GM21786 (cell line): ENCODE measurements at regions not wholly inside any gene's neighbourhood (a gene's known extent, or its start where the extent isn't known, plus 50 kb on each side); places are given as distances from the start of the nearest gene placed in this dataset.

Experiments
- ATAC-seq: cut with Tn5 transposase; IDR thresholded peaks from one replicate; pipeline ENCODE4 v1.9.1; 2021; ENCODE audit not compliant: unreplicated experiment

- no peak for ATAC-seq
Observed at GRCh38 chr14:105840266-105841021, 314.1 kb downstream of the TMEM121 start.

- ATAC-seq, result no peak
Observed at GRCh38 chr14:105841022-105842009, 314.9 kb downstream of the TMEM121 start.

- no peak for ATAC-seq
Observed at GRCh38 chr14:105842105-105842504, 315.7 kb downstream of the TMEM121 start.

- no peak for ATAC-seq
Observed at GRCh38 chr14:105843444-105844046, 317.2 kb downstream of the TMEM121 start.

- no peak for ATAC-seq
Observed at GRCh38 chr14:105844047-105844630, 317.8 kb downstream of the TMEM121 start.

- no peak for ATAC-seq
Observed at GRCh38 chr14:105844810-105845724, 318.7 kb downstream of the TMEM121 start.

- no peak for ATAC-seq
Observed at GRCh38 chr14:105845725-105846309, 319.4 kb downstream of the TMEM121 start.

GRCh38 chr14:105846312-105846711 lies 319.9 kb downstream of the TMEM121 start:
- no peak for ATAC-seq

- no peak for ATAC-seq
Observed at GRCh38 chr14:105847400-105847799, 321.0 kb downstream of the TMEM121 start.

- ATAC-seq, result no peak
Observed at GRCh38 chr14:105848570-105848969, 322.2 kb downstream of the TMEM121 start.

- ATAC-seq, result no peak
Observed at GRCh38 chr14:105849933-105850626, 323.7 kb downstream of the TMEM121 start.

GRCh38 chr14:105850853-105851581 lies 324.6 kb downstream of the TMEM121 start:
- no peak for ATAC-seq

- ATAC-seq, result no peak
Observed at GRCh38 chr14:105851716-105852377, 325.5 kb downstream of the TMEM121 start.

GRCh38 chr14:105852378-105853088 lies 326.1 kb downstream of the TMEM121 start:
- no peak for ATAC-seq

GRCh38 chr14:105853089-105853906 lies 326.9 kb downstream of the TMEM121 start:
- no peak for ATAC-seq

- no peak for ATAC-seq
Observed at GRCh38 chr14:105853907-105854599, 327.7 kb downstream of the TMEM121 start.
